HEK293T (cell line): ENCODE measurements at regions not wholly inside any gene's neighbourhood (a gene's known extent, or its start where the extent isn't known, plus 50 kb on each side); places are given as distances from the start of the nearest gene placed in this dataset.

Source experiments
- ARNT ChIP-seq: fragments of 450-650 bp; IDR thresholded peaks from 2 replicates; pipeline ENCODE4 v1.6.1; 2017; ENCODE audit warnings: mild to moderate bottlenecking
- BHLHE40 ChIP-seq: fragments of 450-650 bp; IDR thresholded peaks from 2 replicates; pipeline ENCODE4 v1.6.1; 2016; ENCODE audit warnings: mild to moderate bottlenecking, moderate library complexity, borderline replicate concordance
- ELF4 ChIP-seq: fragments of 450-650 bp; IDR thresholded peaks from 2 replicates; pipeline ENCODE4 v1.6.1; 2017; ENCODE audit warnings: antibody characterized with exemption
- FOXA1 ChIP-seq: fragments of 450-650 bp; IDR thresholded peaks from 2 replicates; pipeline ENCODE4 v1.6.1; 2016; ENCODE audit warnings: mild to moderate bottlenecking
- FOXK2 ChIP-seq: fragments of 450-650 bp; IDR thresholded peaks from 2 replicates; pipeline ENCODE4 v1.6.1; 2016; ENCODE audit warnings: mild to moderate bottlenecking
- FOXM1 ChIP-seq: fragments of 450-650 bp; IDR thresholded peaks from 2 replicates; pipeline ENCODE4 v1.6.1; 2017; ENCODE audit warnings: mild to moderate bottlenecking, borderline replicate concordance
- HDGF ChIP-seq: fragments of 450-650 bp; IDR thresholded peaks from 2 replicates; pipeline ENCODE4 v1.6.1; 2017; ENCODE audit warnings: antibody characterized with exemption, borderline replicate concordance
- L3MBTL2 ChIP-seq: fragments of 450-650 bp; conservative IDR thresholded peaks from 2 replicates; pipeline ENCODE4 v1.6.1; 2016; ENCODE audit warnings: mild to moderate bottlenecking
- LEF1 ChIP-seq: fragments of 450-650 bp; IDR thresholded peaks from 2 replicates; pipeline ENCODE4 v1.6.1; 2017; ENCODE audit warnings: mild to moderate bottlenecking, borderline replicate concordance
- NFRKB ChIP-seq: fragments of 450-650 bp; IDR thresholded peaks from 2 replicates; pipeline ENCODE4 v1.6.1; 2016; ENCODE audit warnings: mild to moderate bottlenecking, moderate library complexity
- PKNOX1 ChIP-seq: fragments of 450-650 bp; IDR thresholded peaks from 2 replicates; pipeline ENCODE4 v1.6.1; 2016
- SP1 ChIP-seq: fragments of 450-650 bp; IDR thresholded peaks from 2 replicates; pipeline ENCODE4 v1.6.1; 2017
- SUZ12 ChIP-seq: fragments of 450-650 bp; IDR thresholded peaks from 2 replicates; pipeline ENCODE4 v1.6.1; 2016; ENCODE audit warnings: mild to moderate bottlenecking
- ZNF384 ChIP-seq: fragments of 450-650 bp; IDR thresholded peaks from 2 replicates; pipeline ENCODE4 v1.6.1; 2016

- no peak for TF ChIP-seq NFRKB
- no peak for TF ChIP-seq ZNF384
- no peak for TF ChIP-seq ELF4
- no peak for TF ChIP-seq L3MBTL2
- no peak for TF ChIP-seq FOXK2
- TF ChIP-seq SP1: no peak
- no peak for TF ChIP-seq BHLHE40
- no peak for TF ChIP-seq FOXA1
- no peak for TF ChIP-seq HDGF
- no peak for TF ChIP-seq SUZ12
- no peak for TF ChIP-seq LEF1
- TF ChIP-seq ARNT: no peak
- no peak for TF ChIP-seq PKNOX1
- TF ChIP-seq FOXM1: no peak
These were observed 320.4 kb upstream of the RASGRP1 start for GRCh38 chr15:38885001-38885400.
